GM20000 (cell line): ENCODE measurements at regions not wholly inside any gene's neighbourhood (a gene's known extent, or its start where the extent isn't known, plus 50 kb on each side); places are given as distances from the start of the nearest gene placed in this dataset.

Experiments used
- DNase-seq: peaks from one replicate; pipeline ENCODE4 v3.0.0; 2012; ENCODE audit warnings: low spot score
- CTCF ChIP-seq: IDR thresholded peaks from 2 replicates; pipeline ENCODE4 v1.5.1; 2012; ENCODE audit warnings: mild to moderate bottlenecking, control low read depth; ENCODE audit errors: extremely low read depth, missing control alignments

- DNase-seq: no peak
Observed at GRCh38 chr3:23696842-23697241, 108.9 kb upstream of the UBE2E1 start.

GRCh38 chr3:23697416-23697815 lies 108.3 kb upstream of the UBE2E1 start:
- no peak for DNase-seq

More at GRCh38 chr3:23696842-23697241, 108.9 kb upstream of the UBE2E1 start:
- no peak for TF ChIP-seq CTCF

GRCh38 chr3:23698652-23699313 lies 107.0 kb upstream of the UBE2E1 start:
- no peak for DNase-seq
- TF ChIP-seq CTCF: no peak

More at GRCh38 chr3:23697416-23697815, 108.3 kb upstream of the UBE2E1 start:
- no peak for TF ChIP-seq CTCF

DNA sequence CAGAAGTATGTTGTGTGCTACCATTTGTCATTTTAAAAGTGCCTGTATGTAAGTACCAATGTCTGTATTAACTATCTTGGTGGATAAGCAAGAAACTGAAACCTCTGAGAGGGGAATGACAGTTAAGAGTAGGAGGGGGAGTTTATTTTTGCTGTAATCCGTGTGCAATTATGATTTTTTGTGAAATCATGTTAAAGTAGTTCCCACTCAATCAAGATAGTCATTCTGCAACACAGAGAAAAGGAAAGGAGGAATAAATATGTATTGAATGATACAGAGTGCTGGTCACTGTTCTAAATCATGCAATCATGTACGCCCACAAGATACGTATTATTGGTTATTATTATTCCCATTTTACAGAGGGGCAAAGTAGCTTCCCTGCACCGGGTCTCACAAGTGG lies 105.1 kb upstream of the UBE2E1 start:
- DNase-seq: no peak
- no peak for TF ChIP-seq CTCF

- DNase-seq: no peak
- TF ChIP-seq CTCF: no peak
Observed at GRCh38 chr3:23701716-23702597, 103.8 kb upstream of the UBE2E1 start.

DNA sequence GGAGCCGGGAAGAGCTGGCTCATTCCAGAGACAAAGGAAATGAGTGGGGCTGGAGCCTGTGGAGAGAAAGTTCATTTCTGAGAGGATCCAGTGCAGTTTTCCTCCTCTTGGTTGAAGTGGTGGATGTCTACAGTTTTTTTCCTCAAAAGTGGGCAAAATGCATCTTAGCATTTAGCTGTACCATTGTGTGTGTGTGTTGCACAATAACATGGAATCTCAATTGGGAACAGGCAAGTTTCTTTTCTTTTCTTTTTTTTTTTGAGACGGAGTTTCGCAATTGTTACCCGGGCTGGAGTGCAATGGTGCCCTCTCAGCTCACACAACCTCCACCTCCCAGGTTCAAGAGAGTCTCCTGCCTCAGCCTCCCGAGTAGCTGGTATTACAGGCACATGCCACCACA lies 101.5 kb upstream of the UBE2E1 start:
- DNase-seq: no peak
- TF ChIP-seq CTCF: no peak

DNA sequence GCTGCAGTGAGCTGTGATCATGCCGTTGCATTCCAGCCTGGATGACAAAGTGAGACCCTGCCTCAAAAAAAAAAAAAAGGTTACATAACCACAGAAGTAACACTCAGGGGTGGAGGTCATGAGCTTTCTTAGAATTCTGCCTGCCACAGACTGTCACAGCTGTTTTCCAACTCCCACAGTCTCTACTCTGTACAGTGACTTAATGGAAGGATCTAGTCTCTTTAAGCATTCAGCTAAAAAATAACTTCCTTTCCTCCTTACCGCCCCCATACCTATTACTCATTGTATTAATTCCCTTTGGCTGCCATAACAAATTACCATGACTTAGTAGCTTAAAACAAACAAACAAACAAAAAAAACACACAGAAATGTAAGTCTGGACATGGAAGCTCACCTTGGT lies 99.6 kb upstream of the UBE2E1 start:
- no peak for DNase-seq
- TF ChIP-seq CTCF: no peak
